Upper lobe of left lung (tissue), 4 donors: ENCODE measurements at regions not wholly inside any gene's neighbourhood (a gene's known extent, or its start where the extent isn't known, plus 50 kb on each side); places are given as distances from the start of the nearest gene placed in this dataset.

ENCODE experiments used
- CTCF ChIP-seq, 6 experiments: fragments of 450-650 bp in 4 of 6; fragments of 200-600 bp in 2 of 6; sonication (generic) in 2 of 6; IDR thresholded peaks; one replicate each; pipeline ENCODE4 v1.5.1; 2016 to 2019; ENCODE audit warnings: antibody characterized with exemption in 6 of 6
- EP300 ChIP-seq, 4 donors: sonication (generic); formaldehyde crosslinking; IDR thresholded peaks; one replicate each; pipeline ENCODE4 v1.5.1; 2017; ENCODE audit warnings: antibody characterized with exemption in 4 of 4, control low read depth in 2 of 4
- POLR2A ChIP-seq, 4 donors: fragments of 450-650 bp; IDR thresholded peaks; one replicate each; pipeline ENCODE4 v1.5.1; 2016 to 2017; ENCODE audit warnings: antibody characterized with exemption in 4 of 4, mild to moderate bottlenecking in 2 of 4

- no peak for TF ChIP-seq CTCF (IDR thresholded peaks at IDR 0.05)
- no peak for TF ChIP-seq EP300 (IDR thresholded peaks at IDR 0.05)
- TF ChIP-seq POLR2A (IDR thresholded peaks at IDR 0.05), result no peak
These were observed 157.8 kb upstream of the SNX7 start for GRCh38 chr1:98503771-98504170.
